Kidney epithelial cell (primary cell): ENCODE measurements at regions not wholly inside any gene's neighbourhood (a gene's known extent, or its start where the extent isn't known, plus 50 kb on each side); places are given as distances from the start of the nearest gene placed in this dataset.

Experiments used
- DNase-seq: peaks from one replicate; pipeline ENCODE4 v3.0.0-alpha.2; 2010; ENCODE audit warnings: low read depth
- H3K27me3 ChIP-seq: 2 replicates; pipeline ENCODE4 v1.6.0; 2011; ENCODE audit warnings: low read length; ENCODE audit not compliant: control insufficient read depth, insufficient read depth
- H3K36me3 ChIP-seq: 2 replicates; pipeline ENCODE4 v1.5.1; 2011; ENCODE audit warnings: low read length; ENCODE audit not compliant: control insufficient read depth, insufficient read depth
- H3K4me3 ChIP-seq: 2 replicates; pipeline ENCODE4 v1.5.1; 2011; ENCODE audit warnings: low read depth, mild to moderate bottlenecking, control low read depth, low read length
- CTCF ChIP-seq: IDR thresholded peaks from 2 replicates; pipeline ENCODE4 v1.5.1; 2011; ENCODE audit warnings: mild to moderate bottlenecking, moderate library complexity, low read length, control low read depth, inconsistent platforms; ENCODE audit not compliant: insufficient read depth, poor library complexity, severe bottlenecking

DNA sequence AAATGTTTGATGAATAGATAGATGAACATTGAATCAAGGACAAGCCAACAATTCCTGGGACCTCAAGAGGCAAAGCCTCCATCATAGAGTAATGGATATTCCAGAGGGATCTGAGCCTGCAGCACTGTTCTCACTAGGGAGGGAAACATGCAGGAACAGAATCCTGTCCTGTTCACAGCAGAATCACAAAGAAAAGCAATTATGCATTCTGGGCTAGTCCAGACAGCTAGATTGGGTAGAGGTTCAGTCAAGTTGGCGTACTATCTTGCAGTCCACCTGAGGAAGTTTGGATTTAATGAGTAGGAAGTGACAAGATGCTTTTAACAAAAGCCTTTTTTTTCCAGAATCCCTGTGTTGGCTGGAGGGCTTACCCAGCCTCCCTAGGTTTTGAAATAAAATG is 314.5 kb upstream of the SEMA6D start:
- no peak for DNase-seq
- Histone ChIP-seq H3K27me3 (no peaks in the 10 kb centered on the region), H3K36me3 (no peaks in the 10 kb centered on the region), H3K4me3 (no peak overlapping the region)
- TF ChIP-seq CTCF, result no peak

DNA sequence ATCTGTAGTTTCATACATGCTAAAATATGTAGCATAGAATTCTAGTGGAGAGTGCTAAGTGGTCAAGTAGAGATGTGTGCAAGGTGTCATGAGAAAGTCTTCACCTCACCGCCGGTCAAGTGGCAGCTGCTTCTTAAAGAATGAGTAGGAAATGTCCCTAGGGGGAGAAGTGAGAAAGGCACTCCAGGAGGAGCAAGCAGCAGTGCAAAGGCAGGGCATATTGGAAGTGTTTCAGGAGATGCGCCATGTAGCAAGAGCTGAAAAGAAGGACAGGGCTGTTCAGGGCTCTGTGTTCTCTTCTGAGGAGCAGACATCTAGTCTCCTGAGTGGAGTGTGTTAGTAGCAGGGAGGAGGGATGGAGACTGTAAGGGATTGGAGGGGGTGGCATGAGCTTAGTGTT is 312.4 kb upstream of the SEMA6D start:
- DNase-seq, result no peak
- TF ChIP-seq CTCF, result no peak
- H3K27me3 ChIP-seq, result no peaks in the 10 kb centered on the region
- H3K4me3 ChIP-seq, result no peak overlapping the region
- H3K36me3 ChIP-seq, result no peaks in the 10 kb centered on the region

- no peak for TF ChIP-seq CTCF
- no peaks in the 10 kb centered on the region for H3K36me3 ChIP-seq
Observed at GRCh38 chr15:47405365-47406162, 311.7 kb upstream of the SEMA6D start.

DNA sequence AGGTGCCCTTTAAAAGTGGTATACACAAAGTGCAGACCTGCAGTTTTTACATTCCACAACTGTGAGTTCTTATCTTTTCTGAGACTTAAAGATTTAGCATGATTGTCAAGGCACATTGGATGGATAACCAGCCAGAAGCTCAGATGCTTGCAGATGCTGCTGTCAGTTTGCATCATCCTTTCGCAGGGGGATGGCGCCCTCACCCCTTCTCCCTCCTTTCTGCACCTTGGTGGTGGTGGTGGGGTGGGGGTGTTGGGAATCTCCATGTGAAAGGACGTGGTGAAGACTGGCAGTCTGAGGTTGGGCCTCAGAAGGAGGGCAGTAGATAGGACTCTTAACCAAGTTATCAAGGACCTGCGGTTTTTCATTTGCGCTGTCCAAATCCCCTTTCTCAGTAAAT is 309.6 kb upstream of the SEMA6D start:
- Histone ChIP-seq H3K4me3 (no peak overlapping the region), H3K27me3 (no peaks in the 10 kb centered on the region), H3K36me3 (no peaks in the 10 kb centered on the region)
- no peak for TF ChIP-seq CTCF
- DNase-seq, result no peak

More at GRCh38 chr15:47405365-47406162, 311.7 kb upstream of the SEMA6D start:
- Histone ChIP-seq H3K4me3 (no peak overlapping the region), H3K27me3 (no peaks in the 10 kb centered on the region)
- DNase-seq, result no peak

DNA sequence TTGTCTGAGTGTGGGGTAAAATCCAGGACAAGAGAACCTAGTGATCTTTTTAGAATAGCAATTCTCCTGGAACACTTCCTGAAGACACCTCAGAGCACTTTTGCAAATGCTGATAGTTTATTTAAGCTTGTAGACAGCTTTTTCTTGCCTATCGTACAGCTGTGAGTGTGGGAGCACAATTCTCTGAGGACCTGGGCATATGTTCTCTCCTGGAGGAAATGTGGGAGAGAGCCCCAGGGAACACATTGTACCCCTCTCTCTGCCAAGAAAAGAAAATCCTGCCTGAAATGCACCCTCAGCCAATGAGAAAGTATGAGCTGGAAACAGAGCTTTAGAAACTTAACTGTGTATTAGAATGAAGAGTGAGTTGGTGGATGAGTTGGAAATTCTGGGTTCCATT is 308.3 kb upstream of the SEMA6D start:
- H3K36me3 ChIP-seq, result no peaks in the 10 kb centered on the region
- TF ChIP-seq CTCF, result no peak
- no peak for DNase-seq
- H3K27me3 ChIP-seq, result no peaks in the 10 kb centered on the region
- H3K4me3 ChIP-seq, result no peak overlapping the region

- H3K36me3 ChIP-seq, result no peaks in the 10 kb centered on the region
- TF ChIP-seq CTCF, result no peak
- no peak for DNase-seq
- no peaks in the 10 kb centered on the region for H3K27me3 ChIP-seq
- H3K4me3 ChIP-seq, result no peak overlapping the region
Observed at GRCh38 chr15:47409600-47409999, 307.7 kb upstream of the SEMA6D start.
